CD14-positive monocyte (primary cell): ENCODE measurements at regions not wholly inside any gene's neighbourhood (a gene's known extent, or its start where the extent isn't known, plus 50 kb on each side); places are given as distances from the start of the nearest gene placed in this dataset.

Source experiments
- DNase-seq, 3 donors: peaks; one replicate each; pipeline ENCODE4 v3.0.0-alpha.2; 2011 to 2022
- H2AFZ ChIP-seq: 2 replicates; pipeline ENCODE4 v1.6.0; 2012; ENCODE audit warnings: mild to moderate bottlenecking, low read depth, low read length, inconsistent platforms; ENCODE audit not compliant: insufficient read depth, poor library complexity, severe bottlenecking
- H3K27ac ChIP-seq, 2 donors: 1 replicate in 1 of 2; 2 replicates in 1 of 2; pipeline ENCODE4 v1.5.1; 2012 to 2013; ENCODE audit warnings: low read length in 2 of 2, control low read depth in 1 of 2, inconsistent platforms in 1 of 2, low read depth in 1 of 2, mild to moderate bottlenecking in 1 of 2
- H3K27me3 ChIP-seq, 2 donors: one replicate each; pipeline versions ENCODE4 v1.6.0 to v1.6.1; 2011 to 2013; ENCODE audit warnings: low read length in 2 of 2; ENCODE audit not compliant: control insufficient read depth in 2 of 2, insufficient read depth in 2 of 2
- H3K36me3 ChIP-seq, 2 donors: replicated peaks in 1 of 2; 1 replicate in 1 of 2; 2 replicates in 1 of 2; pipeline versions ENCODE4 v1.5.1 to v1.6.1; 2012 to 2013; ENCODE audit warnings: low read length in 2 of 2, control low read depth in 1 of 2, inconsistent platforms in 1 of 2, mild to moderate bottlenecking in 1 of 2; ENCODE audit not compliant: insufficient read depth in 2 of 2, control insufficient read depth in 1 of 2
- H3K4me1 ChIP-seq, 2 donors: 1 replicate in 1 of 2; 2 replicates in 1 of 2; pipeline versions ENCODE4 v1.5.1 to v1.6.1; 2012 to 2013; ENCODE audit warnings: low read length in 2 of 2, control low read depth in 1 of 2, inconsistent platforms in 1 of 2, mild to moderate bottlenecking in 1 of 2, moderate library complexity in 1 of 2; ENCODE audit not compliant: insufficient read depth in 2 of 2, control insufficient read depth in 1 of 2
- H3K4me2 ChIP-seq: replicated peaks from 2 replicates; pipeline ENCODE3; 2012; ENCODE audit warnings: low read length, moderate library complexity, mild to moderate bottlenecking; ENCODE audit not compliant: poor library complexity, severe bottlenecking; ENCODE audit errors: extremely low read depth
- H3K4me3 ChIP-seq, 3 experiments: fragments of 200-600 bp in 1 of 3; sonication (generic) in 1 of 3; replicated peaks in 1 of 3; 1 replicate in 2 of 3; 2 replicates in 1 of 3; pipeline ENCODE4 v1.5.1; 2011 to 2013; ENCODE audit warnings: low read length in 3 of 3, mild to moderate bottlenecking in 3 of 3, control low read depth in 2 of 3, low read depth in 2 of 3, inconsistent platforms in 1 of 3, moderate library complexity in 1 of 3
- H3K79me2 ChIP-seq: 2 replicates; pipeline ENCODE4 v1.6.0; 2012; ENCODE audit warnings: mild to moderate bottlenecking, control low read depth, inconsistent platforms, low read length, moderate library complexity; ENCODE audit not compliant: insufficient read depth
- H3K9ac ChIP-seq: 2 replicates; pipeline ENCODE4 v1.6.0; 2017; ENCODE audit warnings: low read length, mild to moderate bottlenecking; ENCODE audit not compliant: insufficient read depth, poor library complexity, severe bottlenecking
- H3K9me3 ChIP-seq, 2 donors: replicated peaks in 1 of 2; 1 replicate in 1 of 2; 2 replicates in 1 of 2; pipeline versions ENCODE4 v1.5.1 to v1.6.1; 2012 to 2013; ENCODE audit warnings: low read length in 2 of 2, control low read depth in 1 of 2; ENCODE audit not compliant: control insufficient read depth in 1 of 2, insufficient read depth in 1 of 2
- H4K20me1 ChIP-seq: 2 replicates; pipeline ENCODE4 v1.6.0; 2012; ENCODE audit warnings: mild to moderate bottlenecking, low read length, control low read depth, moderate library complexity; ENCODE audit not compliant: insufficient read depth
- H3K27ac Mint-ChIP-seq, 7 donors: one replicate each; pipeline ENCODE4 v1.8.0; 2020; ENCODE audit warnings: mild to moderate bottlenecking in 7 of 7, mixed read lengths in 7 of 7, moderate library complexity in 6 of 7, inconsistent platforms in 2 of 7
- H3K27me3 Mint-ChIP-seq, 3 donors: one replicate each; pipeline ENCODE4 v1.8.0; 2021 to 2022; ENCODE audit warnings: low read depth in 3 of 3, mild to moderate bottlenecking in 3 of 3, mixed read lengths in 3 of 3, moderate library complexity in 3 of 3, inconsistent platforms in 1 of 3
- H3K36me3 Mint-ChIP-seq, 2 donors: one replicate each; pipeline ENCODE4 v1.8.0; 2020; ENCODE audit warnings: mixed read lengths in 2 of 2, inconsistent platforms in 1 of 2, mild to moderate bottlenecking in 1 of 2
- H3K4me1 Mint-ChIP-seq: one replicate; pipeline ENCODE4 v1.8.0; 2020; ENCODE audit warnings: mild to moderate bottlenecking, mixed read lengths
- H3K4me3 Mint-ChIP-seq, 2 donors: one replicate each; pipeline ENCODE4 v1.8.0; 2020; ENCODE audit warnings: mild to moderate bottlenecking in 2 of 2, mixed read lengths in 2 of 2, moderate library complexity in 1 of 2
- H3K9me3 Mint-ChIP-seq, 7 donors: one replicate each; pipeline ENCODE4 v1.8.0; 2020 to 2022; ENCODE audit warnings: mixed read lengths in 7 of 7, mild to moderate bottlenecking in 6 of 7, moderate library complexity in 6 of 7, inconsistent platforms in 2 of 7
- WGBS: methylation state at CpG from one replicate; pipeline ENCODE4 v1.1.5; 2013; ENCODE audit warnings: missing lambda C conversion rate; ENCODE audit not compliant: insufficient coverage; 5-methylcytosine and 5-hydroxymethylcytosine counted together
- intact Hi-C, 2 donors: fragments of 100-400 bp; cut with micrococcal nuclease; formaldehyde crosslinking; loops; one replicate each; pipeline versions ENCODE4 v1.15.0 to v1.15.1; 2023
- TF ChIP-seq, protein P1 (sequence below): fragments of 200-600 bp; IDR thresholded peaks from one replicate; pipeline ENCODE4 v1.8.0; 2022; ENCODE audit warnings: antibody characterized with exemption, mild to moderate bottlenecking

DNA sequence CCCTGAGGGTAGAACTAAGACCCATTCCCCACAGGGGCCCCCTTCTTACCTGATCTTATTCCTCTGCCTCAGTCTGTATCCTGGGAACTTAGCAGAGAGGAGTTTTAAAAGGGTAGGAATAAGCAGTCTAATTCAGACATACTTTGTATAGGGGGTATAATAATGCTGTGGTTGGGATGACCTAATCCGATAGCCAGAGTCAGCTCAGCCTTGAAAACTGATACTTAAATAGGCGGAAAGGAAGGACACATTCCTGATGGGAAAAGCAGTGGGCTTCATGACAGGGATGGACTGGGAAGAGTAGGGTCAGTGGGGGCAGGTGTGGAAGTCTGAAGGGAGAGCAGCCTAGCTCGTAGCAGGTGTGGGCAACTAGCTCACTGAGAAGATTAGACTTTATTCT lies 52.2 kb upstream of the TESK1 start:
- Histone ChIP-seq H3K9ac (peak overlapping the region; percentile 27), H3K36me3 (peaks cover 37 to 55% of the 10 kb centered on the region in 2 donors), H3K4me2 (no peak overlapping the region), H3K27me3 (no peaks in the 10 kb centered on the region), H2AFZ (no peak overlapping the region), H3K4me3 (no peak overlapping the region), H4K20me1 (peaks cover 23% of the 10 kb centered on the region), H3K27ac (peak overlapping the region; percentile 24 to 76), H3K9me3 (no peaks in the 10 kb centered on the region), H3K4me1 (peaks cover 11 to 13% of the 10 kb centered on the region in 2 donors), H3K79me2 (peaks cover 26% of the 10 kb centered on the region)
- peaks cover 2% of the 10 kb centered on the region for H3K4me1 Mint-ChIP-seq
- H3K27me3 Mint-ChIP-seq: peaks cover 0 to 2% (median 0%) of the 10 kb centered on the region in 3 donors
- H3K9me3 Mint-ChIP-seq: no peaks in the 10 kb centered on the region
- H3K36me3 Mint-ChIP-seq: peaks cover 26 to 27% of the 10 kb centered on the region in 2 donors
- no peak for DNase-seq
- 100% methylated on average over 3 of the region's 3 CpGs for WGBS
- TF ChIP-seq, protein P1, sequence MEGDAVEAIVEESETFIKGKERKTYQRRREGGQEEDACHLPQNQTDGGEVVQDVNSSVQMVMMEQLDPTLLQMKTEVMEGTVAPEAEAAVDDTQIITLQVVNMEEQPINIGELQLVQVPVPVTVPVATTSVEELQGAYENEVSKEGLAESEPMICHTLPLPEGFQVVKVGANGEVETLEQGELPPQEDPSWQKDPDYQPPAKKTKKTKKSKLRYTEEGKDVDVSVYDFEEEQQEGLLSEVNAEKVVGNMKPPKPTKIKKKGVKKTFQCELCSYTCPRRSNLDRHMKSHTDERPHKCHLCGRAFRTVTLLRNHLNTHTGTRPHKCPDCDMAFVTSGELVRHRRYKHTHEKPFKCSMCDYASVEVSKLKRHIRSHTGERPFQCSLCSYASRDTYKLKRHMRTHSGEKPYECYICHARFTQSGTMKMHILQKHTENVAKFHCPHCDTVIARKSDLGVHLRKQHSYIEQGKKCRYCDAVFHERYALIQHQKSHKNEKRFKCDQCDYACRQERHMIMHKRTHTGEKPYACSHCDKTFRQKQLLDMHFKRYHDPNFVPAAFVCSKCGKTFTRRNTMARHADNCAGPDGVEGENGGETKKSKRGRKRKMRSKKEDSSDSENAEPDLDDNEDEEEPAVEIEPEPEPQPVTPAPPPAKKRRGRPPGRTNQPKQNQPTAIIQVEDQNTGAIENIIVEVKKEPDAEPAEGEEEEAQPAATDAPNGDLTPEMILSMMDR: no peak
- no peak overlapping the region for H3K4me3 Mint-ChIP-seq
- intact Hi-C loops: loop anchor here (2.0 to 10.0 kb wide), 3 partner anchors 14 to 438 kb away; partner anchors contain the start of gene ATOSB (in 2 of the 2)
- H3K27ac Mint-ChIP-seq: no peak overlapping the region

DNA sequence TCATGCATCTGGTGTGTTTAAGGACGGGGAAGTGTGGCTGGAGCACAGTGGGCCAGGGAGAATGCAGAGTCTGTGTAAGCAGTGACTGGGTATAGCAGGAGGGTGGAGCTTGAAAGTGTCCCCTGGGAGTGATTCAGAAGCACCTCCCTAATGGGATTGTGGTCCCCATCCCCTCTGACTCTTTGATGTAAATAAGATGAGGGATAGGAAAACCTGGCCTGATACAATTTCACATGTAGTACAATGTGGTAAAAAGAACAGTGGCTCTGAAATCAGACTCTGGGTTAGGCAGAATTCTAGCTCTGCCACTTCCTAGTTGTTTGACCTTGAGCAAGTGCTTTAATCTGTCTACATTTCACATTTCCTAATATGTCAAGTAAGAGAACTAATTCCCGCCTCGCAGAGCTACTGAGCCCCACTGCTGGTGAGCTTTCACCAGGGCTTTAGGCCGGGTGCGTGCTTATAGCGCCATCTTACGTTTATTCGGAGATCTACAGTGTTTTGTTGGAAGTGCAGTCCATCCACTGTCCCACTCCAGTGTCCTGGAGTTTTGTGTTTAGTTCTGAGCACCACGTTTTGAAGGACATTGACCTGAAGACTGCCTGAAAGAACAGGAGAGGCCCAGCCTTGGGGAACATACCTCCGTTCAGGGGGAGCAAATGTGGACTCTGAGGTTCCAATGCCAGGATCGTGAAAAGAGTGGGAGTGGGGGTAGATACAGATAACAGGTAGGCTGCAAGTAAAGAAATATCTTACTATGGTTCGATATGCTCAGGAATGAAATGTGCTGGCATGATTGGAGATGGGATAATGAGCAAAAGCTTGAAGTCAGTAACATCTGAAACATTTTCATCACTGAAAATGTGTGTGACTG lies 51.2 kb upstream of the TESK1 start:
- peaks cover 43 to 55% of the 10 kb centered on the region in 2 donors for H3K36me3 ChIP-seq
- peaks cover 15% of the 10 kb centered on the region for H3K79me2 ChIP-seq
- H3K27me3 ChIP-seq: no peaks in the 10 kb centered on the region
- peaks cover 11 to 13% of the 10 kb centered on the region in 2 donors for H3K4me1 ChIP-seq
- peak overlapping the region; percentile 27 for H3K9ac ChIP-seq
- intact Hi-C loops: loop anchor here (2.0 to 10.0 kb wide), 5 partner anchors 15 to 439 kb away; partner anchors contain the start of gene ATOSB (in 2 of the 2)
- peak overlapping the region; percentile 41 to 76 for H3K27ac ChIP-seq
- Mint-ChIP-seq H3K27me3 (peaks cover 0 to 2% (median 0%) of the 10 kb centered on the region in 3 donors), H3K4me1 (peaks cover 3% of the 10 kb centered on the region), H3K9me3 (no peaks in the 10 kb centered on the region), H3K4me3 (no peak overlapping the region), H3K27ac (no peak overlapping the region), H3K36me3 (peaks cover 15 to 17% of the 10 kb centered on the region in 2 donors)
- peak overlapping the region in 1 of 3 experiments; percentile 27 for H3K4me3 ChIP-seq
- TF ChIP-seq, protein P1: peak; percentile 93
- H4K20me1 ChIP-seq: peaks cover 14% of the 10 kb centered on the region
- no peaks in the 10 kb centered on the region for H3K9me3 ChIP-seq
- H2AFZ ChIP-seq: no peak overlapping the region
- peak overlapping the region; percentile 26 for H3K4me2 ChIP-seq
- WGBS: 20% methylated on average over 10 of the region's 12 CpGs
- DNase-seq: peak; percentile 81 to 90 (median 81)
